ENCODE measurements at regions not wholly inside any gene's neighbourhood (a gene's known extent, or its start where the extent isn't known, plus 50 kb on each side); places are given as distances from the start of the nearest gene placed in this dataset.

GRCh38 chr3:135374571-135374970, 579.5 kb downstream of the EPHB1 start:
- DNase-seq (ENCODE audit: extremely low read depth, insufficient read length), result no peak
- Histone ChIP-seq H3K36me3 (ENCODE audit: control insufficient read depth, insufficient read depth, low read length) (no peaks in the 10 kb centered on the region), H3K27me3 (replicated peaks; ENCODE audit: control insufficient read depth, insufficient read depth, low read length) (no peaks in the 10 kb centered on the region; the same call in 1 of the 2 replicates), H3K4me3 (replicated peaks; ENCODE audit: low read depth, low read length) (no peak overlapping the region)
- TF ChIP-seq, protein P1, sequence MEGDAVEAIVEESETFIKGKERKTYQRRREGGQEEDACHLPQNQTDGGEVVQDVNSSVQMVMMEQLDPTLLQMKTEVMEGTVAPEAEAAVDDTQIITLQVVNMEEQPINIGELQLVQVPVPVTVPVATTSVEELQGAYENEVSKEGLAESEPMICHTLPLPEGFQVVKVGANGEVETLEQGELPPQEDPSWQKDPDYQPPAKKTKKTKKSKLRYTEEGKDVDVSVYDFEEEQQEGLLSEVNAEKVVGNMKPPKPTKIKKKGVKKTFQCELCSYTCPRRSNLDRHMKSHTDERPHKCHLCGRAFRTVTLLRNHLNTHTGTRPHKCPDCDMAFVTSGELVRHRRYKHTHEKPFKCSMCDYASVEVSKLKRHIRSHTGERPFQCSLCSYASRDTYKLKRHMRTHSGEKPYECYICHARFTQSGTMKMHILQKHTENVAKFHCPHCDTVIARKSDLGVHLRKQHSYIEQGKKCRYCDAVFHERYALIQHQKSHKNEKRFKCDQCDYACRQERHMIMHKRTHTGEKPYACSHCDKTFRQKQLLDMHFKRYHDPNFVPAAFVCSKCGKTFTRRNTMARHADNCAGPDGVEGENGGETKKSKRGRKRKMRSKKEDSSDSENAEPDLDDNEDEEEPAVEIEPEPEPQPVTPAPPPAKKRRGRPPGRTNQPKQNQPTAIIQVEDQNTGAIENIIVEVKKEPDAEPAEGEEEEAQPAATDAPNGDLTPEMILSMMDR (IDR thresholded peaks at IDR 0.05; ENCODE audit: insufficient read depth, low read length, poor library complexity, severe bottlenecking), result no peak

DNA sequence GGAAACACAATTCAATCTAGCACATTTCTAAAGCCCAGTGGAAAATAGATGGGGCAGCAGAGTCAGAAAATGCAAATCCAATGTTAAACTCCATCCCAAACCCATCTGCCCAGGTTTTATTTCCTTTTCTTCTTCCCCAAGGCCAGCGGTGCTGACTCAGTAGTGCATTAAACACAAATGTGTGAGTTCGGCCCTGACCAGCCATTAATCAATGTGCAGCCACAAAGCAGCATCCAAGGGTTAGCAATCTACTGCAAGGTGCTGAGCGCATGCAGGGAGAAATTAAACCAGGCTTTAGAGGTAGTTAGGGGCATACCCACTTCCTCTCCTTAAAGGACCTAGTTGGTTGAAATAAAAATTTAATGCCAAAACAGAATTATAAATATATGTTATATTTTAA, 583.3 kb upstream of the PPP2R3A start:
- H3K4me3 ChIP-seq (replicated peaks; ENCODE audit: low read depth, low read length), result no peak overlapping the region

DNA sequence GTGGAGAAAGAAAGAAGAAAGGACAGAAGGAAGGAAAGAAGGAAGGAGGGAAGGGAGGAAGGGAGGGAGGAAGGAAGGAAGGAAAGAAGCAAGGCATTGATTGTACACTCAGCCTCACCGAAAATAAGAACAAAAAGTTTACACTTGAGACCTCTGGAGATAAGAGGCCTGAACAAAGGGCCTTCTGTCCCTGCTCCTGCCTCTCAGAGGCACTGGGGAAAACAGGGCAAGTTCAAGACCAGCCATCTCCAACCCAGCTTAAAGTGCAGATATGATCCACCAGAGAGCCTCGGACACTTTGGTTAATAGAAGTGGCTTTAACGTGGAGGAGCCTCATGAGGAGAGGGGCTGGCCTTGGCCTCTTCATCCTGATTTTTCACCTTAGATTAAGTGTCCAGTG, 582.9 kb upstream of the PPP2R3A start:
- H3K4me3 ChIP-seq (replicated peaks; ENCODE audit: low read depth, low read length), result no peak overlapping the region
- H3K36me3 ChIP-seq (ENCODE audit: control insufficient read depth, insufficient read depth, low read length), result no peaks in the 10 kb centered on the region
- DNase-seq (ENCODE audit: extremely low read depth, insufficient read length), result no peak
- TF ChIP-seq, protein P1 (IDR thresholded peaks at IDR 0.05; ENCODE audit: insufficient read depth, low read length, poor library complexity, severe bottlenecking), result no peak
- H3K27me3 ChIP-seq (replicated peaks; ENCODE audit: control insufficient read depth, insufficient read depth, low read length), result no peaks in the 10 kb centered on the region; the same call in 1 of the 2 replicates

More for the DNA sequence above, 583.3 kb upstream of the PPP2R3A start:
- TF ChIP-seq, protein P1 (IDR thresholded peaks at IDR 0.05; ENCODE audit: insufficient read depth, low read length, poor library complexity, severe bottlenecking), result no peak
- DNase-seq (ENCODE audit: extremely low read depth, insufficient read length), result no peak
- Histone ChIP-seq H3K27me3 (replicated peaks; ENCODE audit: control insufficient read depth, insufficient read depth, low read length) (no peaks in the 10 kb centered on the region; the same call in 1 of the 2 replicates), H3K36me3 (ENCODE audit: control insufficient read depth, insufficient read depth, low read length) (no peaks in the 10 kb centered on the region)

GRCh38 chr3:135383301-135383700, 582.2 kb upstream of the PPP2R3A start:
- Histone ChIP-seq H3K4me3 (replicated peaks; ENCODE audit: low read depth, low read length) (no peak overlapping the region), H3K36me3 (ENCODE audit: control insufficient read depth, insufficient read depth, low read length) (no peaks in the 10 kb centered on the region), H3K27me3 (replicated peaks; ENCODE audit: control insufficient read depth, insufficient read depth, low read length) (no peaks in the 10 kb centered on the region; the same call in 1 of the 2 replicates)
- DNase-seq (ENCODE audit: extremely low read depth, insufficient read length), result no peak
- TF ChIP-seq, protein P1 (IDR thresholded peaks at IDR 0.05; ENCODE audit: insufficient read depth, low read length, poor library complexity, severe bottlenecking), result no peak

- Histone ChIP-seq H3K36me3 (ENCODE audit: control insufficient read depth, insufficient read depth, low read length) (no peaks in the 10 kb centered on the region), H3K27me3 (replicated peaks; ENCODE audit: control insufficient read depth, insufficient read depth, low read length) (no peaks in the 10 kb centered on the region), H3K4me3 (replicated peaks; ENCODE audit: low read depth, low read length) (no peak overlapping the region)
- TF ChIP-seq, protein P1 (IDR thresholded peaks at IDR 0.05; ENCODE audit: insufficient read depth, low read length, poor library complexity, severe bottlenecking), result no peak
- no peak for DNase-seq (ENCODE audit: extremely low read depth, insufficient read length)
These were observed 573.4 kb upstream of the PPP2R3A start for GRCh38 chr3:135392151-135392550.

- Histone ChIP-seq H3K27me3 (replicated peaks; ENCODE audit: control insufficient read depth, insufficient read depth, low read length) (no peaks in the 10 kb centered on the region), H3K4me3 (replicated peaks; ENCODE audit: low read depth, low read length) (no peak overlapping the region), H3K36me3 (ENCODE audit: control insufficient read depth, insufficient read depth, low read length) (no peaks in the 10 kb centered on the region)
- DNase-seq (ENCODE audit: extremely low read depth, insufficient read length), result no peak
- TF ChIP-seq, protein P1 (IDR thresholded peaks at IDR 0.05; ENCODE audit: insufficient read depth, low read length, poor library complexity, severe bottlenecking), result no peak
These were observed 572.4 kb upstream of the PPP2R3A start for GRCh38 chr3:135393159-135393558.

All from GM06990 (cell line).